DND-41 (cell line): ENCODE measurements at regions not wholly inside any gene's neighbourhood (a gene's known extent, or its start where the extent isn't known, plus 50 kb on each side); places are given as distances from the start of the nearest gene placed in this dataset.

Source experiments
- ATAC-seq: fragments of 200-7000 bp; cut with Tn5 transposase; 3 replicates; pipeline ENCODE4 v1.9.1; 2021; ENCODE audit warnings: low read depth; ENCODE audit not compliant: insufficient read depth
- DNase-seq: peaks from one replicate; pipeline ENCODE4 v3.0.0-alpha.2; 2020
- H2AFZ ChIP-seq: 2 replicates; pipeline ENCODE4 v1.6.0; 2012; ENCODE audit warnings: low read depth, low read length
- H3K27ac ChIP-seq: 2 replicates; pipeline ENCODE4 v1.5.1; 2012; ENCODE audit warnings: low read length, inconsistent platforms
- H3K27me3 ChIP-seq: fragments of 200-600 bp; sonication (generic); 2 replicates; pipeline ENCODE4 v1.6.0; 2012; ENCODE audit warnings: low read length, mild to moderate bottlenecking, inconsistent platforms; ENCODE audit not compliant: insufficient read depth, poor library complexity
- H3K36me3 ChIP-seq: 2 replicates; pipeline ENCODE4 v1.5.1; 2012; ENCODE audit warnings: low read length, inconsistent platforms; ENCODE audit not compliant: insufficient read depth
- H3K4me1 ChIP-seq: 2 replicates; pipeline ENCODE4 v1.5.1; 2012; ENCODE audit warnings: mild to moderate bottlenecking, low read length; ENCODE audit not compliant: insufficient read depth
- H3K4me2 ChIP-seq: 2 replicates; pipeline ENCODE4 v1.6.0; 2012; ENCODE audit warnings: mild to moderate bottlenecking, moderate library complexity, low read length, inconsistent platforms; ENCODE audit not compliant: insufficient read depth
- H3K4me3 ChIP-seq, 2 experiments: fragments of 200-600 bp in 1 of 2; shearing (Covaris generic) in 1 of 2; 2 replicates each; pipeline ENCODE4 v1.5.1; 2012 to 2016; ENCODE audit warnings: inconsistent platforms in 2 of 2, low read length in 2 of 2, mild to moderate bottlenecking in 2 of 2, low read depth in 1 of 2, moderate library complexity in 1 of 2
- H3K79me2 ChIP-seq: 2 replicates; pipeline ENCODE4 v1.6.0; 2012; ENCODE audit warnings: low read length, inconsistent platforms; ENCODE audit not compliant: insufficient read depth
- H3K9ac ChIP-seq: 2 replicates; pipeline ENCODE4 v1.6.0; 2012; ENCODE audit warnings: low read depth, mild to moderate bottlenecking, inconsistent platforms, low read length, moderate library complexity
- H3K9me3 ChIP-seq: 2 replicates; pipeline ENCODE4 v1.5.1; 2012; ENCODE audit warnings: low read length, moderate library complexity, mild to moderate bottlenecking, inconsistent platforms; ENCODE audit not compliant: insufficient read depth, severe bottlenecking
- H4K20me1 ChIP-seq: 2 replicates; pipeline ENCODE4 v1.6.0; 2012; ENCODE audit warnings: low read length; ENCODE audit not compliant: insufficient read depth
- EZH2 ChIP-seq: IDR thresholded peaks from 3 replicates; pipeline ENCODE4 v1.6.1; 2012; ENCODE audit warnings: borderline replicate concordance, low read depth, mild to moderate bottlenecking, moderate library complexity, low read length, inconsistent platforms; ENCODE audit not compliant: severe bottlenecking
- TF ChIP-seq, protein P1 (sequence below): IDR thresholded peaks from 2 replicates; pipeline ENCODE4 v1.5.1; 2012; ENCODE audit warnings: borderline replicate concordance, low read length, moderate library complexity, mild to moderate bottlenecking; ENCODE audit not compliant: poor library complexity, severe bottlenecking; ENCODE audit errors: extremely low read depth

DNA sequence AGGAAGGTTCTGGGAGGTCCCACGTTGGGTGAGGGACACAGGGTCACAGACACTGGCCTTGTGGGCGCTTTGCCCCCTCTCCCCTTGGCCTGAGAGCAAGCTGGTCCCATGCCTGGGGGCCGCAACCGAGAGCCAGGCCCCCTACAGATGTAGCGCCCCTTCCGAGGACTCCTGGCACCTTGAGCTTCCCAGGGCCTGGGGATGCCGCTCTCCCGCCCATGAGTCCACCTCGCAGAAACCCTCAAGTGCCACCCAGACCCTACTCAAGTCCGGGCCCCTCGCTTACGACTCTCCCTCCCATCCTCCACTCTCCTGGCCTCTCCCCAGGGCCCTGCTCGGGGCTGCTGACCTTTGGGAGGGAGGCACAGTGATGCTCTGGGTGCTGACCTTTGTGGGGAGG lies 204.0 kb downstream of the BRD1 start:
- TF ChIP-seq, protein P1, sequence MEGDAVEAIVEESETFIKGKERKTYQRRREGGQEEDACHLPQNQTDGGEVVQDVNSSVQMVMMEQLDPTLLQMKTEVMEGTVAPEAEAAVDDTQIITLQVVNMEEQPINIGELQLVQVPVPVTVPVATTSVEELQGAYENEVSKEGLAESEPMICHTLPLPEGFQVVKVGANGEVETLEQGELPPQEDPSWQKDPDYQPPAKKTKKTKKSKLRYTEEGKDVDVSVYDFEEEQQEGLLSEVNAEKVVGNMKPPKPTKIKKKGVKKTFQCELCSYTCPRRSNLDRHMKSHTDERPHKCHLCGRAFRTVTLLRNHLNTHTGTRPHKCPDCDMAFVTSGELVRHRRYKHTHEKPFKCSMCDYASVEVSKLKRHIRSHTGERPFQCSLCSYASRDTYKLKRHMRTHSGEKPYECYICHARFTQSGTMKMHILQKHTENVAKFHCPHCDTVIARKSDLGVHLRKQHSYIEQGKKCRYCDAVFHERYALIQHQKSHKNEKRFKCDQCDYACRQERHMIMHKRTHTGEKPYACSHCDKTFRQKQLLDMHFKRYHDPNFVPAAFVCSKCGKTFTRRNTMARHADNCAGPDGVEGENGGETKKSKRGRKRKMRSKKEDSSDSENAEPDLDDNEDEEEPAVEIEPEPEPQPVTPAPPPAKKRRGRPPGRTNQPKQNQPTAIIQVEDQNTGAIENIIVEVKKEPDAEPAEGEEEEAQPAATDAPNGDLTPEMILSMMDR, result no peak
- TF ChIP-seq EZH2, result no peak
- Histone ChIP-seq H3K36me3 (no peaks in the 10 kb centered on the region), H3K27ac (no peak overlapping the region), H3K4me2 (no peak overlapping the region), H3K27me3 (no peaks in the 10 kb centered on the region), H4K20me1 (0 out of 2 replicates have a peak, but pooled peaks cover 5% of the 10 kb centered on the region), H2AFZ (no peak overlapping the region), H3K9ac (no peak overlapping the region), H3K9me3 (no peaks in the 10 kb centered on the region), H3K79me2 (no peaks in the 10 kb centered on the region), H3K4me1 (no peaks in the 10 kb centered on the region), H3K4me3 (no peak overlapping the region)
- DNase-seq (no peak), ATAC-seq (no peak)

DNA sequence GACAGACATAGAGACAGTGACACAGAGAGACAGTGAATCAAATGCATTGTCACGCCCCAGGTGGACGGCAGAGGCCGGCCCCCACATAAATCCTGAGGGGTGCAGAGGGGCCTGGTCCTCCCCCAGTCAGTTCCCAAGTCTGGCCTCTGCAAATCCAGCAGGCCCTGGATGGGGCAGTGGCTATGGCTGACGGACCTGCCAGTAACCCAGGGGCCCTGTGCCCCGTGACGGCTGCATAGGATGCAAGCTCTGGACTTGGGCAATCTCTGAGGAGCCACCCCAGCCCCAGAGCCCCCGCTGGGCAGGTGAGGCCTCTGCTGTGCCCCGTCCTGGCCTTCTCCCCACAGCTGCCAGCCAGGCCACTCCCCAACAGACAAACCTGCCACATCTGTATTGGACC lies 204.5 kb downstream of the BRD1 start:
- Histone ChIP-seq H3K4me2 (no peak overlapping the region), H3K36me3 (no peaks in the 10 kb centered on the region), H3K4me1 (no peaks in the 10 kb centered on the region), H3K9ac (no peak overlapping the region), H3K79me2 (no peaks in the 10 kb centered on the region), H4K20me1 (0 out of 2 replicates have a peak, but pooled peaks cover 5% of the 10 kb centered on the region), H3K27me3 (no peaks in the 10 kb centered on the region), H2AFZ (no peak overlapping the region), H3K4me3 (no peak overlapping the region), H3K9me3 (no peaks in the 10 kb centered on the region), H3K27ac (no peak overlapping the region)
- DNase-seq (no peak), ATAC-seq (no peak)
- TF ChIP-seq EZH2, result no peak
- TF ChIP-seq, protein P1, result no peak

DNA sequence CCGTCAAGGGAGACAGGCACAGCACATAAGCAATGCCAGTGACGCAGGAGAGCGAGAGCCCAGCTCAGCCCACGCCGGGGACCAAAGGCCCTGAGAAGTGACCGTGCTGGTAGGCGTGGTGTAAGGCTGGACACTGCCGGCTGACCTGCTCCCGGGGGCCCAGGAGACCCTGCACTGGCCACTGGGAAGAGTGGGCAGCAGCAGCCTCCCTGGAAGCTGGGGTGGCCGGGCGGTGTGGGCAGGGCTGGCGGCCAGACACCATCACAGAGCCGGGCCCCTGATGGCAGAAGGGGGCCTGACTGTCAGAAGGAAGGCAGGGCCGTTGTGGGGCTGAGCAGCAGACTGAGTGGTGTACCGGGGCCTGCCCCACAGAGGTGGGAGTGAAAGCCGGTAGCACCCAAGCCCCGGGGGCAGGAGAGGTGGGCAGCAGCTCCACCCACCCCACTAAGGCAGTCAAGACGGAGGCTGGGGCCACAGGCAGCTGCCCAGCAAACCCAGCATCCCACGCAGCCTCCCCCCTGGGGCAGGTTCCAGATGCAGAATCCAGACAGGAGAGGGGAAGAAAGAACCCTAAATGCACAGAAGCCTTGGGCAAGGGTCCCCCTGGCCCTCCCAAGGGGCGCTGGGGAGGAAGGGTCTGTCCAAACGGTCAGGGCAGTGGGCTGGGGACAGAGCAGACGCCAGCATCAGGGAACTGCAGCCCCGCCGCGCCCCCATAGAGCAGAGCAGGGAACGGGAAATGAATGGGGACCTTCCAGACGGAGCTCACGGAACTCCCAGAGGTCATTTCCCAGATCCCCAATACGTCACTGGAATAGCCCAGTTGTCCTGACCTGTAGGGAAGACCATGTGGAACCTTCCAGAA lies 205.2 kb downstream of the BRD1 start:
- Histone ChIP-seq H3K27ac (no peak overlapping the region), H3K27me3 (no peaks in the 10 kb centered on the region), H2AFZ (no peak overlapping the region), H3K9me3 (no peaks in the 10 kb centered on the region), H3K9ac (no peak overlapping the region), H3K4me1 (no peaks in the 10 kb centered on the region), H3K4me3 (no peak overlapping the region), H3K36me3 (no peaks in the 10 kb centered on the region), H3K79me2 (no peaks in the 10 kb centered on the region), H3K4me2 (no peak overlapping the region), H4K20me1 (0 out of 2 replicates have a peak, but pooled peaks cover 5% of the 10 kb centered on the region)
- no peak for ATAC-seq
- no peak for DNase-seq
- no peak for TF ChIP-seq EZH2
- TF ChIP-seq, protein P1, result no peak
